ENCODE measurements at regions not wholly inside any gene's neighbourhood (a gene's known extent, or its start where the extent isn't known, plus 50 kb on each side); places are given as distances from the start of the nearest gene placed in this dataset.

GRCh38 chr3:104715972-104716371 lies 650.7 kb upstream of the ALCAM start:
- H3K4me1 Mint-ChIP-seq (ENCODE audit: unreplicated experiment): peaks cover 9% of the 10 kb centered on the region
- H3K9me3 Mint-ChIP-seq: no peaks in the 10 kb centered on the region
- H3K4me3 Mint-ChIP-seq: no peak overlapping the region
- H3K27me3 Mint-ChIP-seq: no peaks in the 10 kb centered on the region
- no peak for TF ChIP-seq CTCF (conservative IDR thresholded peaks at IDR 0.05)
- no peak for DNase-seq (ENCODE audit: extremely low spot score, unreplicated experiment)
- no peaks in the 10 kb centered on the region for H3K36me3 Mint-ChIP-seq
- no peak overlapping the region for H3K27ac Mint-ChIP-seq

GRCh38 chr3:104717828-104718196 lies 648.9 kb upstream of the ALCAM start:
- Mint-ChIP-seq H3K36me3 (no peaks in the 10 kb centered on the region), H3K27ac (no peak overlapping the region), H3K27me3 (no peaks in the 10 kb centered on the region), H3K4me1 (ENCODE audit: unreplicated experiment) (peaks cover 6% of the 10 kb centered on the region), H3K9me3 (no peaks in the 10 kb centered on the region), H3K4me3 (no peak overlapping the region)
- no peak for TF ChIP-seq CTCF (conservative IDR thresholded peaks at IDR 0.05)
- no peak for DNase-seq (ENCODE audit: extremely low spot score, unreplicated experiment)

- H3K4me3 Mint-ChIP-seq: no peak overlapping the region
- no peak overlapping the region for H3K27ac Mint-ChIP-seq
- H3K27me3 Mint-ChIP-seq: no peaks in the 10 kb centered on the region
- H3K4me1 Mint-ChIP-seq (ENCODE audit: unreplicated experiment): peaks cover 6% of the 10 kb centered on the region
- H3K9me3 Mint-ChIP-seq: no peaks in the 10 kb centered on the region
- H3K36me3 Mint-ChIP-seq: no peaks in the 10 kb centered on the region
- no peak for DNase-seq (ENCODE audit: extremely low spot score, unreplicated experiment)
- TF ChIP-seq CTCF (conservative IDR thresholded peaks at IDR 0.05): no peak
Observed at GRCh38 chr3:104723000-104723399, 643.7 kb upstream of the ALCAM start.

- no peak overlapping the region for H3K4me3 Mint-ChIP-seq
- no peaks in the 10 kb centered on the region for H3K27me3 Mint-ChIP-seq
- no peak for TF ChIP-seq CTCF (conservative IDR thresholded peaks at IDR 0.05)
- H3K36me3 Mint-ChIP-seq: no peaks in the 10 kb centered on the region
- H3K4me1 Mint-ChIP-seq (ENCODE audit: unreplicated experiment): peaks cover 4% of the 10 kb centered on the region
- DNase-seq (ENCODE audit: extremely low spot score, unreplicated experiment): no peak
- no peak overlapping the region for H3K27ac Mint-ChIP-seq
- no peaks in the 10 kb centered on the region for H3K9me3 Mint-ChIP-seq
Observed at GRCh38 chr3:104731074-104731473, 635.6 kb upstream of the ALCAM start.

GRCh38 chr3:104734627-104735026 lies 632.1 kb upstream of the ALCAM start:
- no peak overlapping the region for H3K27ac Mint-ChIP-seq
- no peaks in the 10 kb centered on the region for H3K27me3 Mint-ChIP-seq
- H3K9me3 Mint-ChIP-seq: no peaks in the 10 kb centered on the region
- DNase-seq (ENCODE audit: extremely low spot score, unreplicated experiment): no peak
- no peak overlapping the region for H3K4me3 Mint-ChIP-seq
- no peaks in the 10 kb centered on the region for H3K36me3 Mint-ChIP-seq
- peaks cover 7% of the 10 kb centered on the region for H3K4me1 Mint-ChIP-seq (ENCODE audit: unreplicated experiment)
- TF ChIP-seq CTCF (conservative IDR thresholded peaks at IDR 0.05): no peak

GRCh38 chr3:104735691-104736090 lies 631.0 kb upstream of the ALCAM start:
- Mint-ChIP-seq H3K27me3 (no peaks in the 10 kb centered on the region), H3K4me3 (no peak overlapping the region), H3K27ac (no peak overlapping the region), H3K36me3 (no peaks in the 10 kb centered on the region), H3K4me1 (ENCODE audit: unreplicated experiment) (peaks cover 7% of the 10 kb centered on the region), H3K9me3 (no peaks in the 10 kb centered on the region)
- no peak for TF ChIP-seq CTCF (conservative IDR thresholded peaks at IDR 0.05)
- DNase-seq (ENCODE audit: extremely low spot score, unreplicated experiment): no peak

Data from type B pancreatic cell (in vitro differentiated cells).